GM21423 (cell line): ENCODE measurements at regions not wholly inside any gene's neighbourhood (a gene's known extent, or its start where the extent isn't known, plus 50 kb on each side); places are given as distances from the start of the nearest gene placed in this dataset.

Experiments
- ATAC-seq: cut with Tn5 transposase; IDR thresholded peaks from one replicate; pipeline ENCODE4 v1.9.1; 2021; ENCODE audit warnings: mild to moderate bottlenecking, moderate library complexity; ENCODE audit not compliant: unreplicated experiment

DNA sequence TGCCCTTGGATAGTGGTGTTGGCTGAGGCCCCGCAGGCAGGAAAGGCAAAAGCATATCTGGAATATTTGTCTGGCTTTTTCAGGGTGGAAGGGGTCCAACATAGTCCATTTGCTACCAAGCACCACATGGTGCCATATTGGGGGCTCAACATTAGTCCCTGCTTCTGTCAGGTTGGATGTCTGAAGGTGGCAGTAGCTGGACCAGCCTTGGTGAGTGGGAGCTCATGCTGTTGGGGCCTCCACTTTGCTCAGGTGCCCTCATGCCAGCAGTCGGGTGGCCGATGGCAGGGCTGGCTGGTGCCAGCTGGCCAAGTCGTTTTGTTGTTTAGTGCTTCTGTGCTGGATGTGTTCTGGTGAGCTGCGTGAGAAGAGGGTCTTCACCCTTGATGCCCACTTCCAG lies 135.3 kb downstream of the PAPOLA start:
- no peak for ATAC-seq

DNA sequence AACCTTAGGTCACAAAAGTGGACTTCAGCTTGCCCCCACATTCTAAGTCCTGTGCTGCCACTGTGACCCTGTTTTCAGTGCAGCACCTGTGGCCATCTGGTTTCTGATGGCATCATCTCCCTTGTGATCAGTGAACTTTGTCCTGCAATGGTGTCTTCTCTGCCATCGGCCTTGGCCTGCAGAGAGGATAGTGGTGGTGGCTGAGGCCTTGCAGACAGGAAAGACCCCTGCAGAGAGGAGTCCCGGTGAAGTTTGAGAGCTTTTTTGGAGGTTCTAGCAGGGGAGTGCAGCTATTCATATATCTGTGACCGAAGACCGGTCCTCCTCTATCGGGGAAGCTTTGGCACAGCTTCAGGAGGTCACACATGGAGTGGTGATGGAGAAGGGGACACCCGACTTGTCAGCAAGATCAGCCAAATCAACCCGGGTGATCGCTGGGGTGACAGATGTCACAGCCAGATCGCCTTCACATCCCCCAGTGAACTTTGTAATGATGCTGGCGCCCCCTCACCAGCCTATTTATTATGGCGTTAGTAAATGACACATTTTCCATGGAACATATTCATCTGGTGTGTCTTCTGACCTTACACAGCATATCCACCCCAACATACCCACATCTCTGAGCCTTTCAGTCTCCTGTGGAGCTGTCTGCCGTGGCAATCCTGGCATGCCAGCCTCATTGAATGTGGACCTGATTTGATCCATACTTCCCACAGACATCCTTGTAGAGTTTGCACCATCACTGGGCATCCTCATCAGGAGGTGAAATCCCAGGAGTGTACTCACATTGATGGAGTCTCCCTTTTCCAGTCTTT lies 136.1 kb downstream of the PAPOLA start:
- no peak for ATAC-seq

DNA sequence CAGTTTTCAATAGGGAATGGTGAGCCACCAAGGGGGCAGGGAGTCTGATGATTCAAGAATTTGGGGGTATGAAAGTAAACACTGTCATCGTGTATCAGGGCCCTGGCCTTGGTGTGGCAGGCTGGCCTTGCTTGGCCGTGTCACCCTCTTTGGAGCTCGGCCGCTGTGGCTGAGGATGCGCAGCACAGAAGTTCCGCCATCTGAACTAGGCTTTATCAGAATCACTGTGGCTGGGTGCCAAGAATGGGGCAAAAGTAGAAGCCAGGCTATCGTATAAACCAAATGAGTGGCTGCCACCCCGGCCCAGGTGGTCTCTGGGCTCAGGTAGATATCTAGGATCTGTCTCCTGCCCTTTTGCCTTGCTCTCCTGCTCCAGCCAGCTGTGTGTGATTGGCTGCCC lies 137.4 kb downstream of the PAPOLA start:
- ATAC-seq = no peak

DNA sequence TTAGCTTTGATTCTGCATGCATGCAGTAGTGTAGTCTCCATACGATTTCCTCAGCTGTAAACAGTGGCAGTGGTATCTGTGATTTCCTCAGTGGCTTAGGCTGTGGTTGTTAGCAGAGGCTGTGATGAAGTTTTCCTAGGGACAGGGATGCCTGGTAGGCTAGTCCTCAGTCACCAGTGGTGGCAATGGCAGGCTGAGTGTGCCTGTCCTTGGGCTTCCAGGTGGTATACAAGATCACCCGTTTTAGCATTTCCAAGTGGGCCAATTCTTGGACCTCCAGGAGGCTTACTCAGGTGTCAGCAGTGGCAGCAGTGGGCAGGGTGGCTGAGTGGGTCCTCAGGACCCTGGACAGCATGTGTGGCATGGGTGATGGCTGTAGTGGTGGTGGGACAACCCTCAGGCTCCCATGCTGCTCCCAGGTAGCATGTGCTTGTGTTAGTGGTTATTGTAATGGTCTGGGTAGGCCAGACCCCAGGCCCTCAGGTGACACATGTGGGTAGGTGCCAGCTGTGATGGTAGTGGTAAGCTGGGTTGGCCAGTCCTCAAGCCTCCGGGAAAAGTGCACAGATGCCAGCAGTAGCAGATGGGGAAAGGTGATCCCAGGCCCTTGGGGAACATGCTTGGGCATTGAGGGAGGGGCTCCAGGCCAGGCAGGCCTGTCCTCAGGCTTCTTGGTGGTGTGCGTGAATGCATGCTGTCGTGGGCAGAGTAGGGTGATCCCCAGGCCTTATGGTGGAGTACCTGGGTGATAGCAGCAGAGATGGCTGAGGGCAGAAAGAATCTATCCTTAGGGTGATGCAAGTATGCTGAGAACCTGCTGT lies 146.5 kb downstream of the PAPOLA start:
- ATAC-seq = no peak

- ATAC-seq = no peak
Measured at GRCh38 chr14:96649327-96649601, 147.1 kb downstream of the PAPOLA start.

GRCh38 chr14:96653597-96653996 lies 143.6 kb upstream of the VRK1 start:
- no peak for ATAC-seq

DNA sequence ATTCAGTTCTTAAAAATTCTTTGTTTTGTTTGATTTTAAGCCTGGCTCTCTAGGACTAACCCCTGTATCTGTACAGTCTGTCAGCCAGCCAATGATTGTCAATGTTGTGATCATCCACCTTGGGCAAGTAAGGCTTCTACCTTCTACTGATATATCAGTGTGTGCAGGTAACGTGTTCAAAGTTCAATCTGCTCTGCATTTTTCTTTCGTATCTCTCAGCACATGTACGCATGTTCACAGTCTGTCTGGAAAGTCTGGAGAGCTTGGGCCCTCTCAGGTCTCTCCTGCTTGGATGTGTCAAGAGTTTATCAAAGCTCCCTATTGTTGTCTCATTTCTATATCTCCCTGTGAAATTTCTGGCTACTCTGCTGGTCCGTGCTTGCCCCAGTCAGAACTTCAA lies 138.6 kb upstream of the VRK1 start:
- ATAC-seq = no peak

GRCh38 chr14:96660123-96660522 lies 137.1 kb upstream of the VRK1 start:
- ATAC-seq = no peak

DNA sequence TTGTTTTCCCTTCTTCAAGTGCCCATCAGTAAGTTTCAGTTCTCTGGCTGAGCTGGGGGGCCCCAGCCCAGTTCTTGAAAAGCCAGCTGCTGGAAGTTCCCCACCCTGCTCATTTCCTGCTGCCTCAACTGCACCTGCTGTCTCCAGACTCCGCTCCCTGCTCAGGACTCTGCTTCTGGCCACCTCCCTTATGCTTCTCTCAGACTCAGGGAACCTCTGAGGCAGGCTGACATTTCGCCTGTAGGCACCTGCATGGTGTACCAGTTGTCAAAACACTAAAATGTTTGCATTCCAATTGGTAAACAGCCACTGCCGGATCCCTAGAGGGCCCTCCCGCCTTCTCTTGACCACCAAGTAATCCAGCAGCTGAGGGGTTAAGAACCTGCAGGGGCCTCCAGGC lies 136.5 kb upstream of the VRK1 start:
- ATAC-seq = no peak

DNA sequence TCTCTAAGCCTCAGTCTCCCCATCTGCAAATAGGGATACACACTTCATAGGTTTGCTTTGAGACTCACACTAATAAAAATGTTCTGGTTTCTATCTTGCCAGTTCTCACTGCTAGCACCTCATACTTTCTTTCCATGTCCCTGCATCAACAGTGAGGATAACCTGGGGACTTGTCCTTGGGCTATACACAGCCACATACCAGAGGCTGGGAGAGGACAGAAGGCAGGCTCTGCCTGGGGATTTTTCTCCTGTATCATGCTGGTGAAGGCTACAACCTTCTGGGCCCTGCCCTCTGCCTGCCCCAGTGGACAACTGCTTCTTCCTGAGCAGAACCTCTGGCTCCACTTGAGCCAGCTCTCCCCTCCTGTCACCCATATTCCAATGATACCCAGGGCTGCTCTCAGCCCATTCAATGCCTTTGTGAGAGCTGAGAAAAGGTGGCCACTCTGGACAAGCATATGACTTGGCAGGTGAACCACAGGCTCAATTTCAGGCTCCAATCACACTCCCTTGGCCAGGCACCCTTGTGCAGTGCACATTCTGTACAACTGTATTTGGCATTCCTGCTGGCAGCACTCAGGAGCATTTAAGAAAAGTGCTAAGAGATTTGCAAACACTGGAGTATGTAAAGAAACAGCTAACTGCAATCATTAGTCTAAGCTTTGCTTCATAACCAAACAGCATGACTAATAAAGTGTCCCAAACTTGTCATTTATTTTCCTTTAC lies 135.8 kb upstream of the VRK1 start:
- ATAC-seq = no peak

- ATAC-seq = no peak
Measured at GRCh38 chr14:96662116-96662970, 134.8 kb upstream of the VRK1 start.

DNA sequence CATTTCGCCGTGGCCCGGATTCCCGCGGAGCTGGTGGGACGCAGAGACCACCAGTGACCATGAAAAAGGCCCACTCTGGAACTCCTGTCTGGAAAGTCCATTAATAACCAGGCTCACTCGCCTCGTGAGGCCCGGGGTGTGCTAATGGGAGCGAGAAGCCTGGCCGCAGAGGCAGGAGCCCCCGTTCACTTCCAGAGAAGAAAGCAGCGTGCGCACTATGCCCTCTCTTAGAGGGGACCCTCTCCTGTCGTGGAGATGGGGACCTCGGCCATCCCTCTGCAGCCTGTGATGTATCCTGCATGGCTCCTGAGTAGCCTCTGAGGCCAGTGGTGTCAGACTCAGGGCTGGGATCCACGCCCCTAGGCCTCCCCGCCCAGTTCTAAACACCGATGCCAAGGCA lies 134.1 kb upstream of the VRK1 start:
- ATAC-seq = no peak

- ATAC-seq = no peak
Measured at GRCh38 chr14:96663491-96664067, 133.6 kb upstream of the VRK1 start.

- no peak for ATAC-seq
Measured at GRCh38 chr14:96666088-96666487, 131.1 kb upstream of the VRK1 start.

DNA sequence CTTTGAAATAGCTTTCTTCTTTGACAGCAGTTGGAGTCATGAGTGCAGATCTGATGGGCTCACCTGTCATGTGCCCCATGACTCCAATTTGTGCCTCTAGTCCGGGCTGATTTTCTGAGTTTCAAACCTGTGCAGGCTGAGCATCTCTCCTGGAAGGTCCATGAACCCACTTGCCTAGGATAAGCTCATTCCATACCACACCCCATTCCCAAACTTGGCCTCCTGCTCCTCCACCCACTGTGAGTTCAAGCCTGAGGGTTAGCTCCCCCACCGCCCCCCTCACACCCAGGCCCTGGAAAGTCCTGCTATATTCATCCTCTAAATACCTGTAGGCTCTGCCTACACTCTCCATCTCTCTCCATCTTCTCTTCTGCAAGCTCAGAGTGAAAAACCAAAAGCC lies 126.8 kb upstream of the VRK1 start:
- no peak for ATAC-seq

DNA sequence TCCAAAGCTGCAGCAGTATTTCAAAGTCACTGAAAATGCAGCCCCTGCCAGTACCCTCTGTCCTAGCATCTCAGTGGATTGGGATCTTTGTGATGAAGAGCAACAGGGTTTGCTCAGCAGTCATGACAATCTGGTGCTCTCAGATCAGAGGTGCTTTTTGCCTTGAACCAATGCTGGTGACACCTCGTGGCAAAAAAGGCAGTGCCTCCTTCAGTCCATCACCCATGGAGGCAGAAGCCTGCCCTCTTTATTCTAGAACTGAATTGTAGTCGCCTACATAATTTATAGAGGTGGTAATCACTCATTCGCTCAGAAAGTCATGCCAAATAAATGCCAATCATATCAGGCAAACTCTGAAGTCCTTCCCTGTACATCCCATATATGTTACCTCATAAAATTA lies 126.0 kb upstream of the VRK1 start:
- ATAC-seq = no peak

DNA sequence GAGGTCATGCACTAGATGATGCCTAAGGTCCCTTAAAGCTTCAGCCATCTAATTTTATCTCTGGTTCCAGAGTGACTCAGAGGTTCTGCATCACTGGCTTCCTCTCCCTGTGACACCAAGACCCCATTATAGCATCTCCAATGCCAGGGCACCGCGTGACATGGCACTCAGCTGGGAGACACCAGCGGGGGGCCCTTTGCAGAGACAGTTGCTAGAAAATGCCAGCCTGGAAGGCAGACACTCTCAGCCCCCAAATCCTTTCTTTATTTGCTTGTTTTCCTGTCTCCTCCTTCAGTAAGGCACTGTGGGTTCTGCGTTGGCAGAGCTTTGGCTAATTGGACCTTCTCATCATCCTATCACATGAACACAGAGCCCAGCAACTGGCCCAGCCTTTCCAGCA lies 123.5 kb upstream of the VRK1 start:
- ATAC-seq = no peak

GRCh38 chr14:96674121-96674520 lies 123.1 kb upstream of the VRK1 start:
- ATAC-seq = no peak

DNA sequence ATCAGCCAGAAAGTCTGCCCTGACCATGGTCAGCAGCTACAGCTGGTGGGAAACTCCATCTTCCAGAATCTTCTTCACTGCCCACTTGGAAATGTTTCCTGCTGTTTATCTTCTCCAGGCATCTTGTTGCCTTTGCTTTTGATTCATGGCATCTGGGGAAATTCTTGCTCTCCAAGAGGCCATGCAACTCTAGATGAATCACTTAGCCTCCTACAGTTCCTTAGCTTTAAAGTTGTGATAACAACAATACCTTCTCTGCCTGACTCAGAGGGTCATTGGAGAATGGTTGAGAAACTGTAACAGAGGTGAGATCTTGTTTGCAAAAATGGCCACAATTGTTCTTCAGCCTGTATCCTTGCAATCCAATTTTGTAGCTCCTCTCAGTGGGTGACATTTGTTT lies 121.0 kb upstream of the VRK1 start:
- ATAC-seq = no peak

DNA sequence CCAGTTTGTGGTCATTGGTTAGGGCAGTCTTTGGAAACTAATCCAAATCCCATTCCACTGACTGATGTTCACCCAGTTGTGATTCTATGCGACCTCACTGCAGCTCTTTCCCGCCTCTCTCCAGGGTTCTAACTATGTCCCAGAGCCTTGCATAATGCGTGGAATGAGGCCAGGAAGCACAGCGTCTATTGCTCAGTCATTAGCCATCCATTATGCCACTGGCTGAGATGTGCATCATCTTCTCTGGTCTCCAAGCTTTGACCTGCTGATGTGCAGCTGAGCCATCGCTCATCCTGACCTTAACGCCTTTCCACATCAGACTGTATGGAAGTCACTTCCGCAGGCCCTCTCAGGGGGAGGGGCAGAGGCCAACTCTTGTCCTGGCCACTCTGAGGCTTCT lies 115.4 kb upstream of the VRK1 start:
- ATAC-seq = no peak

- ATAC-seq = no peak
Measured at GRCh38 chr14:96682401-96682800, 114.8 kb upstream of the VRK1 start.
